ENCODE measurements at regions not wholly inside any gene's neighbourhood (a gene's known extent, or its start where the extent isn't known, plus 50 kb on each side); places are given as distances from the start of the nearest gene placed in this dataset.

DNA sequence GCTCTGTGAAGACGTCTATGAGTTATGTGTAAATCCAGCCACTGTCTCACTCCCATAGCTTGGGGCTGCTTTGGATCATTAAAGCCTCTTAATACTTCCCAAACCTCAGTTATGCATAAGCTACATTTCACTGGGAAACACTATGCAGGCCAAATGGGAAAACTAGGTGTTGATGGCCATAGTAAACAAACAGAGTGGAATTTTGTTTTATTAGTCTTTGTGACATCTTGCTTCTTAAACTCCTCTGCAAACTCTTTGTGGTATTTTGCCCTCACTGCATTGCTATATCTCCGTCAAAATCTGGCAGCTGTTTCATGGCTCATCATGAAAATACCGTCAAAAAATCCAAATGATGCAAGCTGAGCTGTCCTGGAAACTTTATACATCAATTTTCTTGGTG, 167.2 kb upstream of the HMHB1 start:
- TF ChIP-seq FOXA1 (IDR thresholded peaks at IDR 0.05) = no peak
- TF ChIP-seq BHLHE40 (IDR thresholded peaks at IDR 0.05; ENCODE audit: borderline replicate concordance) = no peak
- TF ChIP-seq CTBP1 (IDR thresholded peaks at IDR 0.05; ENCODE audit: borderline replicate concordance) = no peak
- TF ChIP-seq FOXK2 (IDR thresholded peaks at IDR 0.05) = no peak
- no peak for TF ChIP-seq FOXM1 (IDR thresholded peaks at IDR 0.05; ENCODE audit: borderline replicate concordance)
- no peak for TF ChIP-seq L3MBTL2 (conservative IDR thresholded peaks at IDR 0.05)
- no peak for TF ChIP-seq ARNT (IDR thresholded peaks at IDR 0.05)
- no peak for TF ChIP-seq HDGF (IDR thresholded peaks at IDR 0.05; ENCODE audit: borderline replicate concordance)
- no peak for TF ChIP-seq SP1 (IDR thresholded peaks at IDR 0.05)
